ENCODE measurements at regions not wholly inside any gene's neighbourhood (a gene's known extent, or its start where the extent isn't known, plus 50 kb on each side); places are given as distances from the start of the nearest gene placed in this dataset.

GRCh38 chr15:69570997-69571396, 118.4 kb downstream of the RPLP1 start:
- no peak for TF ChIP-seq CTCF (IDR thresholded peaks at IDR 0.05; ENCODE audit: low read depth, low read length, missing input control)
- no peak for TF ChIP-seq NR2F2 (IDR thresholded peaks at IDR 0.05)

Measured in liver (tissue), 3 donors.